T-cell (primary cell): ENCODE measurements at regions not wholly inside any gene's neighbourhood (a gene's known extent, or its start where the extent isn't known, plus 50 kb on each side); places are given as distances from the start of the nearest gene placed in this dataset.
A peak's percentile ranks its signal among the peaks of the same experiment; 100 is the strongest.
"Not testable (repeated sequence)": the region's sequence is repeated elsewhere in the genome, so short reads cannot be mapped to it uniquely, and the experiment has no call there.

Source experiments
- ATAC-seq, 4 experiments: fragments of 200-7000 bp in 3 of 4; fragments of 150-1000 bp in 1 of 4; cut with Tn5 transposase; replicated peaks in 1 of 4; 1 replicate in 3 of 4; 2 replicates in 1 of 4; pipeline ENCODE4 v1.10.0; 2021; ENCODE audit warnings: moderate library complexity in 3 of 4, mild to moderate bottlenecking in 2 of 4, moderate number of reproducible peaks in 1 of 4
- CTCF ChIA-PET, 2 donors: fragments of 300-600 bp; sonication (Branson Sonifier 250); formaldehyde crosslinking; loops; one replicate each; lab custom pipeline; 2022; ENCODE audit warnings: antibody characterized with exemption in 2 of 2; lab: Charles Lee
- POLR2A ChIA-PET, 2 donors: fragments of 300-600 bp; sonication (Branson Sonifier 250); formaldehyde crosslinking; loops; one replicate each; lab custom pipeline; 2022; ENCODE audit warnings: antibody characterized with exemption in 2 of 2; lab: Charles Lee
- DNase-seq, 35 experiments: peaks; one replicate each; pipeline versions ENCODE4 v3.0.0 to v3.0.0-alpha.2; 2013 to 2023
- H3K27ac ChIP-seq: one replicate; pipeline ENCODE4 v1.5.1; 2013; ENCODE audit warnings: low read length
- H3K27me3 ChIP-seq, 2 experiments: replicated peaks in 1 of 2; 1 replicate in 1 of 2; 2 replicates in 1 of 2; pipeline versions ENCODE4 v1.6.1 to v1.7.0; 2013; ENCODE audit warnings: low read length in 1 of 2, mixed read lengths in 1 of 2; ENCODE audit not compliant: control insufficient read depth in 2 of 2, insufficient read depth in 2 of 2; ENCODE audit errors: extremely low read depth in 1 of 2
- H3K36me3 ChIP-seq, 2 donors: 1 replicate in 1 of 2; 2 replicates in 1 of 2; pipeline versions ENCODE4 v1.6.1 to v1.7.0; 2013; ENCODE audit warnings: low read length in 1 of 2; ENCODE audit not compliant: control insufficient read depth in 2 of 2, insufficient read depth in 1 of 2; ENCODE audit errors: extremely low read depth in 1 of 2
- H3K4me1 ChIP-seq, 2 experiments: 1 replicate in 1 of 2; 2 replicates in 1 of 2; pipeline versions ENCODE4 v1.6.1 to v1.7.0; 2013; ENCODE audit warnings: low read length in 2 of 2, mixed read lengths in 1 of 2; ENCODE audit not compliant: insufficient read depth in 2 of 2, control insufficient read depth in 1 of 2; ENCODE audit errors: extremely low read depth in 1 of 2
- H3K4me3 ChIP-seq, 2 donors: 1 replicate in 1 of 2; 2 replicates in 1 of 2; pipeline versions ENCODE4 v1.5.1 to v1.7.0; 2013; ENCODE audit warnings: mild to moderate bottlenecking in 2 of 2, low read length in 1 of 2, moderate library complexity in 1 of 2; ENCODE audit not compliant: control insufficient read depth in 1 of 2; ENCODE audit errors: extremely low read depth in 1 of 2
- H3K9me3 ChIP-seq: 2 replicates; pipeline ENCODE4 v1.7.0; 2013
- H3K27ac Mint-ChIP-seq, 2 donors: one replicate each; pipeline ENCODE4 v1.8.0; 2020 to 2021; ENCODE audit warnings: mild to moderate bottlenecking in 2 of 2, mixed read lengths in 2 of 2
- H3K27me3 Mint-ChIP-seq, 2 donors: one replicate each; pipeline ENCODE4 v1.8.0; 2021 to 2022; ENCODE audit warnings: mixed read lengths in 2 of 2
- H3K36me3 Mint-ChIP-seq: one replicate; pipeline ENCODE4 v1.8.0; 2021; ENCODE audit warnings: mixed read lengths
- H3K4me1 Mint-ChIP-seq, 3 donors: one replicate each; pipeline ENCODE4 v1.8.0; 2020 to 2022; ENCODE audit warnings: mixed read lengths in 3 of 3, mild to moderate bottlenecking in 1 of 3
- H3K4me3 Mint-ChIP-seq, 3 donors: one replicate each; pipeline ENCODE4 v1.8.0; 2020 to 2022; ENCODE audit warnings: mild to moderate bottlenecking in 3 of 3, mixed read lengths in 3 of 3, moderate library complexity in 3 of 3
- H3K9me3 Mint-ChIP-seq, 3 donors: one replicate each; pipeline ENCODE4 v1.8.0; 2020 to 2022; ENCODE audit warnings: mixed read lengths in 3 of 3
- WGBS: methylation state at CpG from one replicate; pipeline ENCODE4 v1.1.5; 2013; ENCODE audit warnings: missing lambda C conversion rate; ENCODE audit not compliant: insufficient coverage; 5-methylcytosine and 5-hydroxymethylcytosine counted together

- H3K36me3 ChIP-seq, result no peaks in the 10 kb centered on the region
- ChIA-PET POLR2A (no interaction called here), CTCF (no interaction called here)
- H3K4me3 ChIP-seq, result no peak overlapping the region
- Mint-ChIP-seq H3K27ac (no peak overlapping the region), H3K9me3 (no peaks in the 10 kb centered on the region), H3K36me3 (no peaks in the 10 kb centered on the region), H3K27me3 (peaks cover 12 to 13% of the 10 kb centered on the region in 2 donors), H3K4me3 (no peak overlapping the region), H3K4me1 (no peaks in the 10 kb centered on the region)
- DNase-seq, result no peak
- peaks cover 0 to 7% of the 10 kb centered on the region in 2 experiments for H3K27me3 ChIP-seq
- no peaks in the 10 kb centered on the region for H3K4me1 ChIP-seq
- no peaks in the 10 kb centered on the region for H3K9me3 ChIP-seq
- H3K27ac ChIP-seq, result no peak overlapping the region
- WGBS, result 82% methylated on average over 1 of the region's 4 CpGs
- no peak for ATAC-seq
These were observed 203.6 kb upstream of the SLCO3A1 start for GRCh38 chr15:91649831-91650321.

GRCh38 chr15:91651251-91651650 is 202.3 kb upstream of the SLCO3A1 start:
- Mint-ChIP-seq H3K4me3 (no peak overlapping the region), H3K36me3 (no peaks in the 10 kb centered on the region), H3K27ac (no peak overlapping the region), H3K4me1 (peaks cover 1 to 8% (median 7%) of the 10 kb centered on the region in 3 donors), H3K27me3 (peaks cover 18 to 21% of the 10 kb centered on the region in 2 donors), H3K9me3 (peaks cover 0 to 4% (median 0%) of the 10 kb centered on the region in 3 donors)
- H3K27ac ChIP-seq, result no peak overlapping the region
- ChIA-PET POLR2A (no interaction called here), CTCF (no interaction called here)
- H3K36me3 ChIP-seq, result no peaks in the 10 kb centered on the region
- ATAC-seq (no peak), DNase-seq (no peak)
- H3K4me3 ChIP-seq, result no peak overlapping the region
- peaks cover 0 to 10% of the 10 kb centered on the region in 2 experiments for H3K27me3 ChIP-seq
- peaks cover 0 to 4% of the 10 kb centered on the region in 2 experiments for H3K4me1 ChIP-seq
- no peaks in the 10 kb centered on the region for H3K9me3 ChIP-seq
- no CpG with 5 or more reads among the region's 3 CpGs for WGBS

DNA sequence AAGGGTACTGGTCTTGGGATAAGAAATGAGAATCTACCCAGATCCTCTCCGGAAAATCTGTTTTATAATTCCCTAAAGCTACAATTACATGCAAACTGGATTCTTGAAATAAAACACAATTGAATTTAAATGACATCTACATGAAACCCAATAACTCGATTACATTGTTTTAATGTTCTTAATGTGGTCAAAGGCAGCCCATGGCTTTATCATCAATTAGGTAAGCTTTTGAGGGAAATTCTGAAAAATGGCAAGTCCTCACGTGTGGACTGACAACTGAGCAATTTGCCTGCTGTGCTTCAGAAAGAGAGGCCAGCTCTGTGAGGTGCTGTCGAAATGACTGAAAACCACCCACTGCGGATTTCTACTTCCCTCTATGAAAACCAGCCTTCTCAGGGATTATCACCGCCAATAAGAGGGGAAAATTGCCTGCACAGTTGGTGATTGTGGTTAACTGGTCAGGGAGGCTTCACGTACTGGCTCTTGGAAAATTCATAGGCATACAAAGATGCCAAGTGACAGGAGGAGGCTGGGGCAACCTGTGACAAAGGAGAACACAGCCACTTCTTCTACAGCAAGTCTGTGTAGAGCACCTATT is 200.8 kb upstream of the SLCO3A1 start:
- Mint-ChIP-seq H3K9me3 (peaks cover 0 to 4% (median 0%) of the 10 kb centered on the region in 3 donors), H3K4me3 (no peak overlapping the region), H3K27me3 (peaks cover 24 to 30% of the 10 kb centered on the region in 2 donors), H3K36me3 (no peaks in the 10 kb centered on the region), H3K27ac (no peak overlapping the region), H3K4me1 (peaks cover 5 to 10% (median 9%) of the 10 kb centered on the region in 3 donors)
- Histone ChIP-seq H3K27ac (no peak overlapping the region), H3K4me3 (no peak overlapping the region), H3K36me3 (no peaks in the 10 kb centered on the region), H3K27me3 (peaks cover 0 to 9% of the 10 kb centered on the region in 2 experiments), H3K4me1 (peaks cover 0 to 4% of the 10 kb centered on the region in 2 experiments), H3K9me3 (no peaks in the 10 kb centered on the region)
- POLR2A ChIA-PET, result no interaction called here
- ATAC-seq (no peak), DNase-seq (no peak)
- CTCF ChIA-PET, result no interaction called here
- 100% methylated on average over 1 of the region's 7 CpGs for WGBS

GRCh38 chr15:91655563-91656290 is 197.8 kb upstream of the SLCO3A1 start:
- H3K36me3 ChIP-seq, H3K36me3 Mint-ChIP-seq, POLR2A ChIA-PET, H3K9me3 ChIP-seq, H3K9me3 Mint-ChIP-seq, H3K27ac Mint-ChIP-seq, H3K4me1 ChIP-seq, H3K27ac ChIP-seq, H3K4me3 ChIP-seq: not testable (repeated sequence)
- ATAC-seq (peak in 2 of 4 experiments; percentile 6 to 89), DNase-seq (peak in 26 of 35 experiments; percentile 1 to 59 (median 21))
- peak overlapping the region in 1 of 3 donors; percentile 17 for H3K4me3 Mint-ChIP-seq
- peaks cover 0 to 13% of the 10 kb centered on the region in 2 experiments for H3K27me3 ChIP-seq
- H3K27me3 Mint-ChIP-seq, result peaks cover 40 to 42% of the 10 kb centered on the region in 2 donors
- peaks cover 15 to 21% (median 20%) of the 10 kb centered on the region in 3 donors for H3K4me1 Mint-ChIP-seq
- CTCF ChIA-PET, result interaction anchor here in 1 of 2 donors (0.5 to 1.1 kb wide), 2 partner anchors 50 to 84 kb away, joined by 4 to 6 read pairs; no protein-coding TSS in a partner anchor
- 30% methylated on average over 9 of the region's 12 CpGs for WGBS

- Mint-ChIP-seq H3K4me3 (no peak overlapping the region), H3K9me3 (peaks cover 0 to 3% (median 0%) of the 10 kb centered on the region in 3 donors), H3K27ac (no peak overlapping the region), H3K4me1 (peaks cover 15 to 23% (median 21%) of the 10 kb centered on the region in 3 donors), H3K27me3 (peaks cover 33 to 36% of the 10 kb centered on the region in 2 donors), H3K36me3 (no peaks in the 10 kb centered on the region)
- Histone ChIP-seq H3K9me3 (no peaks in the 10 kb centered on the region), H3K4me3 (no peak overlapping the region), H3K27me3 (peaks cover 0 to 15% of the 10 kb centered on the region in 2 experiments), H3K4me1 (peaks cover 0 to 9% of the 10 kb centered on the region in 2 experiments), H3K36me3 (no peaks in the 10 kb centered on the region), H3K27ac (no peak overlapping the region)
- WGBS, result 8% methylated on average over 4 of the region's 6 CpGs
- DNase-seq (peak in 1 of 35 experiments; percentile 4), ATAC-seq (peak in 1 of 4 experiments; percentile 42)
- ChIA-PET POLR2A (no interaction called here), CTCF (interaction anchor here in 1 of 2 donors (0.9 kb wide), 1 partner anchor 46 kb away, joined by 3 read pairs; no protein-coding TSS in a partner anchor)
These were observed 193.3 kb upstream of the SLCO3A1 start for GRCh38 chr15:91660174-91660649.

DNA sequence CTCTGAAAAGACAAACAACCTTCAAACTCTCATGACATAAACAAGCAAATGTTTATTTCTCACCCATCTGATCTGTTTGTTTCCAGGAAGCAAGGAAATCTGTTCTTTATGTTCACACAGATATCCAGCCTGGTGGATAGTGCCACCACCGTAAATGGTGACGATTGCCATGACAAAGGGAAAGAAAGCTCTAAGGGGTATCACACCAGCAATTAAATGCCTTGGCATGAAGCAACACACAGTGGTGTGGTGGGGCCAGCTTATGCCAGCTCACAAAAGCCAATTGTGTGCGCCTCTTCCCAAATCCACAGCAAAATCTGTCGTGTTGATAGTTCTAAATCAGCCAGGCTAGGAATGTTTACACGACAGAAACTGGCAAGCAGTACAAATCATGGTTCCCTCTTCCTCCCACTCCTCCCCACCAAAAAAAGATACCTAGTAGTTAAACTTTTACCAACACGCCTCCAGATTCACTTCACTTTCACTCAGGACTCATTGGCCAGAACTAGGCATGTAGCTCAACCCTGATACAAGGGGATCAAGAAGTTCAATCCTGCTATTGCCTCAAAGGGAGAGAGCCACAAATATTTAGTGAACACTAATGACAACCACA is 189.2 kb upstream of the SLCO3A1 start:
- Histone ChIP-seq H3K27ac (no peak overlapping the region), H3K9me3 (no peaks in the 10 kb centered on the region), H3K4me1 (peaks cover 0 to 5% of the 10 kb centered on the region in 2 experiments), H3K4me3 (no peak overlapping the region), H3K27me3 (peaks cover 0 to 15% of the 10 kb centered on the region in 2 experiments), H3K36me3 (no peaks in the 10 kb centered on the region)
- H3K4me3 Mint-ChIP-seq, result no peak overlapping the region
- H3K27ac Mint-ChIP-seq, result no peak overlapping the region
- H3K4me1 Mint-ChIP-seq, result peaks cover 9 to 15% (median 12%) of the 10 kb centered on the region in 3 donors
- ChIA-PET CTCF (interaction anchor here in 1 of 2 donors (0.6 kb wide), 1 partner anchor 361 kb away, joined by 5 read pairs; no protein-coding TSS in a partner anchor), POLR2A (no interaction called here)
- no peaks in the 10 kb centered on the region for H3K36me3 Mint-ChIP-seq
- 79% methylated on average over 4 of the region's 6 CpGs for WGBS
- DNase-seq, result no peak
- peaks cover 11 to 13% of the 10 kb centered on the region in 2 donors for H3K27me3 Mint-ChIP-seq
- ATAC-seq, result no peak
- H3K9me3 Mint-ChIP-seq, result no peaks in the 10 kb centered on the region
